CD4-positive, alpha-beta T cell treated with Interferon gamma for 1 hour (primary cell): ENCODE measurements at regions not wholly inside any gene's neighbourhood (a gene's known extent, or its start where the extent isn't known, plus 50 kb on each side); places are given as distances from the start of the nearest gene placed in this dataset.
"Not testable (repeated sequence)": the region's sequence is repeated elsewhere in the genome, so short reads cannot be mapped to it uniquely, and the experiment has no call there.

ENCODE experiments used
- DNase-seq: peaks from one replicate; pipeline ENCODE4 v3.0.0-alpha.2; 2020

GRCh38 chrX:40406330-40406859, 174.4 kb upstream of the ATP6AP2 start:
- no peak for DNase-seq

DNA sequence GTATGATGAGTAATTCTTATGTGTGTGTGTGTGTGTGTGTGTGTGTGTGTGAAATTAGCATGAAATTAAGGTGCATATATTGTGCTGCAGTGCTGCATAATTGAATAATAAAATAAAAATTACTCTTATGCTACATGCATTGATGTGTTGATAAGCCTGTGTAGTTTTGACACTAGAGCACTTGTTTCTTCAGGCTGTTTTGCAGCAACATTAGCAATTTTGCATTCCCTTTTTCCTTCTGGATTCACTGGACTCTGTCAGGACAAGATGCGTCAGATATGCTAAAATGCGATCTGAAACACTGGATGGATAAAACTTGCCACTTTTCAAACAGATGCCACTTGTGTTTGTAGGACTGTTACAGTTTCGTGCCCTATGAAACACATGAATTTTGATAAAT, 175.4 kb upstream of the ATP6AP2 start:
- DNase-seq: no peak

DNA sequence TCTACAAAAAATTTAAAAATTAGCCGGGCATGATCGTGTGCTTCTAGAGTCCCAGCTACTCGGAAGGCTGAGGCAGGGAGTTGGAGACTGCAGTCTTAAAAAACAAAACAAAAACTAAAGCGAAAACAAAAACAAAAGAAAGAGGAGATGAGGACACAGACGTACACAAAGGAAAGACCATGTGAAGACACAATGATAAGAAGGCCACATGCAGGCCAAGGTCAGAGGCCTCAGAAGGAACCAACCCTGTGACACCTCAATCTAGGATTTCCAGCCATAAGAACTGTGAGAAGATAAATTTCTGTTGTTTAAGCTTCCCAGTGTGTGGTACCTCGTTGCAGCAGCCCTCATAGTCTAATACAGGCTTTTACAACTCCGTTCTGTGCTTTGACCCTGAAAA, 177.0 kb upstream of the ATP6AP2 start:
- no peak for DNase-seq

- DNase-seq: no peak
Measured at GRCh38 chrX:40402831-40403533, 177.8 kb upstream of the ATP6AP2 start.

DNA sequence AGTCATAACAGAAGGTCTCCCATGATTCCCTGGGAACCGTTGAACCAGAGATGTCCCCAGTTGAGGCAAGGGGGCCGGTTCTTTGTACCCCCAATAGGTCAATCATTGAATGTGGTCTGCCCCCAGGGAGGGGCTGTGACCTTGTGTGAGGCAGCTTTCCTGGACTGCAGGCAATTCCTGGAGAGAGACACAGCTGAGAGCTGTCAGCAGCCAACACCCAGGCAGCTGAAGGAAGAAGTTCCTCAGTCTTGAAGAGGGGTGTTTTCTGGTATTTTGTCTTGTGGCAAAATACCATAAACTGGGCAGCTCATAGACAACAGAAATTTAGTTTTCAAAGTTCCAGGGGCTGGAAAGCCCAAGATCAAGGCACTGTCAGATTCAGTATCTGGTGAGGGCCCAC, 185.7 kb upstream of the ATP6AP2 start:
- no peak for DNase-seq

DNA sequence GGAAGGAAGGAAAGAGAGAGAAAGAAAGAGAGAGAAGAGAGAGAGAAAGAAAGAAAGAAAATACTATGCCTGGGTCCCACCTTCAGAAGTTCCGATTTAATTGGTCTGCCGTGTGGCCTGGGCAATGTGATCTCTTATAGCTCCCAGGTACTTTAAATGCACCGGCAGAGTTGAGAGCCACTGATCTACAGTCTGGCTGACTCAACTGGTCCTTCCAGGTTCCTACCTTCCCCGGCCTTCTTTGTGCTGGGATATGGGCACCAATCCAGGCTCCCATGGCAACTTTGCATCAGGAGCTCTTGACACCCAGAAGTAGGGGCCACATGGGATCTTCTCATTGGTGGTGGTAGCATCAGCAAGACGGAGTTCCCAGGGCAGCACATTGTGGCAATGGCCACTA, 186.5 kb upstream of the ATP6AP2 start:
- no peak for DNase-seq

GRCh38 chrX:40392599-40392998, 188.2 kb upstream of the ATP6AP2 start:
- DNase-seq: no peak

DNA sequence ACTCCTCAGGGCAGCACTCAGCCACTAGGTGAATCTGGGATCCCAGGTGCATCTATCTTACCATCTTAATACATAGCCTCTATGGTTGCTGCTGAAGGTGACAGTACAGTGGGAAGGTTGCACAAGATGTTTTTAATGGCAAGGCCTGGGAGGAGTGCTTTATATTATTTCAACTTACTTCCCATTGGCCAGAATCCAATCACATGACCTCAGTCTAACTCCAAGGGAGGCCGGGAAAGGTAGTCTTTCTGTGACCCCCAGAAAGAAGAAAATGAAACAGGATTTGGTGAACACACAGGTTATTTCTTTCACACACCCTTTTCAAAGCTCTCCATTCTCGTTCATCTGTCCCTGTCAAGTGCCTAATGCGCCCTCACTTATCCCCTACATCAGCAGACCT, 189.1 kb upstream of the ATP6AP2 start:
- no peak for DNase-seq

- DNase-seq: no peak
Measured at GRCh38 chrX:40389555-40389954, 191.2 kb upstream of the ATP6AP2 start.

GRCh38 chrX:40388441-40388840, 192.3 kb upstream of the ATP6AP2 start:
- DNase-seq: no peak

GRCh38 chrX:40387869-40388268, 192.9 kb upstream of the ATP6AP2 start:
- not testable (repeated sequence) for DNase-seq

DNA sequence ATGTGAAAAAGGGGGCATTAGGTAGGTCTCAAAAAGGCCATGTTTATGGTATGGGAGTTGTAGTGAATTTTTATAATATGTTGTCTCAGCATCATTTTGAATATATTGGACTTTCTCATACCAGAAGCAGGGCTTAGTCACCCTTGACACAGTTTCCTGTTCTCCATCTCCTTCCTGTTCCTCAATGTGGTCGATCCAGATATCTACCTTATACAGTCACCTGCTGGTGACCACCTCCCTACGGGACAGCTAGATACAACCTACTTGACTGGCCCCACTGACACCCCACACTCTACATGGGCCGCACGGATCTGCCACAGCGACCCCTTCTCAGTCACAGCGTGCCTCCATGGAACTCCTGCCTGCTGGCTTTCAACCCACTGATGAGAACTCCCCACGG, 193.5 kb upstream of the ATP6AP2 start:
- DNase-seq: not testable (repeated sequence)

DNA sequence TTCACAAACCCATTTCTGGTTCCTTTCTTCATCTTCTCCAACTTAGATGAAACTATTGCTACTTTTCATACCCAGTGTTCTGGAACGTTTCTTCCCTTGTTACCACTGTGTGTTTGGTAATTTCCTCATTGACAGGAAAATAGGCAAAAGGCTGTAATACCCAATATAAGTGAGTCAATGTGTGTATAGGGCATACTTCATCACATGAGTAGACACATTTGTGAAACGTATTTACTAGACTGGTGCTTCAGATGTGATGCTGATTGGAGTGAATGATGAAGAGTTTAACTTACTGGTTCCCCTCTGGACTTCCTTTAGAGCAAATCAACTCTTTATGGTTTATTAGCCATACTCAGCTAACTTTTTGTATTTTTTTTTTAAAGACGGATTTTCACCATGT, 195.1 kb upstream of the ATP6AP2 start:
- no peak for DNase-seq

- DNase-seq: peak; percentile 5
Measured at GRCh38 chrX:40385256-40385655, 195.5 kb upstream of the ATP6AP2 start.

GRCh38 chrX:40383969-40384368, 196.8 kb upstream of the ATP6AP2 start:
- DNase-seq: no peak

GRCh38 chrX:40383360-40383759, 197.4 kb upstream of the ATP6AP2 start:
- DNase-seq: no peak

- DNase-seq: peak; percentile 6
Measured at GRCh38 chrX:40380655-40381488, 199.9 kb upstream of the ATP6AP2 start.

DNA sequence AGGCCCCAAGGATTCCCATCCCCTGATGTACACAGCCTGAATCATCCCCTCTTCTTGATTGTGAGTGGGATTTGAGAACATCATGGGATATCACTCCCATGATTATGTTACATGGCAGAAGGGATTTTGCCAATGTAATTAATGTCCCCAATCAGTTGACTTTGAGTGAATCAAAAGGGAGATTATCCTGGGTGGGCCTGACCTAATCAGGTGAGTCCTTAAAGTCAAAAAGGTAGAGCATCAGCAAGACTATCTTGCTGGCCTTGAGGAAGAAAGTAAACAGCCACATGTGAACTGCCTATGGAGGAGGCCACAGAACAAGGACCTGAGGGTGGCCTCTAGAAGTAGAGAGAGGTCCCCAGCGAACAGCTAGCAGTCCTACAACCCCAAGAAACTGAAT, 203.1 kb upstream of the ATP6AP2 start:
- no peak for DNase-seq

DNA sequence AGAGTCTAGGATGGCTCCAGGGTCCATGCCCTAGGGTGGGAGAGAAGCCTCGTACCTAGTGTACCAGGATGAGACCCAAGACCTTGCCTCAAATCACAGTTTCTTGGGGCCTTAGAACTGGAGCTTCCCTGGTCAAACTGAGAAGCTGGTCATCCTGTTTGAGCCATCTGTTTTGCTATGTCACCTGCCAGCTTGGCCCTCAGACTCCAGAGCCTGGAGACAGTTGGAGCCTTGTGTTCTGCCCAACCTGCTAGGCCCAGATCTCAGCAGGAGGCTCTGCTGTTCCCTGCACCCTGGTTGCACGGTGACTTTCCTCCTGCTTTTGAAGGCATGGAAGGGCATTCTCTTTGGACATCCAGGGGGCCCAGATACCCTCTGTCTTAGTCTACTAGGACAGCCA, 206.3 kb upstream of the ATP6AP2 start:
- no peak for DNase-seq

DNA sequence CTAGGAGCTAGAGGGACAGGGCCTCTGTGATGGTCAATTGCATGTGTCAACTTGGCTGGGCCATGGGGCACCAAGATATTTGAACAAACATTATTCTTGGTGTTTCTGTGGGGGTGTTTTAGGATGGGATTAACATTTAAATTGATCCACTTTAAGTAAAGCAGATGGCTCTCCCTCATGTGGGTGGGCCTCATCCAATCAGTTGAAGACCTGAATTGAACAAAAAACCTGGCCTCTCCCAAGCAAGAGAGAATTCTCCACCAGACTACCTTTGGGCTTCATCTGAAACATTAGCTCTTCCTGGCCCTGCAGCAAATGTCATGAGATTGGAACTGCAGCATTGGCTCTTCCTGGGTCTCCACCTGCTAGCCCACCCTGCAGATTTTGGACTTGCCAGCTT, 207.1 kb upstream of the ATP6AP2 start:
- DNase-seq: no peak

DNA sequence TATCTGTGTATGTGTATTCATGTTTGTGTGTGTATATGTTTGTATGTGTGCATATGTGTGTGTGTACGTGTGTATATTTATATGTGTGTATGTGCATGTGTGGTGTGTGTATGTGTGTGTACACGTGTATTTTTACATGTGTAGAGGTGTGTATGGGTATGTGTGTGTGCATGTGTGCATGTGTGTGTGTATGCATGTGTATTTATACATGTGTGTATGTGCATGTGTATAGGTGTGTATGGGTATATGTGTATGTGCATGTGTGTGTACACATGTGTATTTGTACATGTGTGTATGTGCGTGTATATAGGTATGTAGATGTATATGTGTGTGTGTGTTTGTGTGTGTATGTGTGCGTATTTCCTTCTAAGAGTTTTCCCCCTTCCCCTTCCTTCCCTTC, 207.7 kb upstream of the ATP6AP2 start:
- no peak for DNase-seq

- DNase-seq: no peak
Measured at GRCh38 chrX:40371376-40371775, 209.4 kb upstream of the ATP6AP2 start.

- no peak for DNase-seq
Measured at GRCh38 chrX:40368611-40369061, 212.1 kb upstream of the ATP6AP2 start.

- DNase-seq: no peak
Measured at GRCh38 chrX:40366661-40367060, 214.1 kb upstream of the ATP6AP2 start.
